ENCODE measurements at regions not wholly inside any gene's neighbourhood (a gene's known extent, or its start where the extent isn't known, plus 50 kb on each side); places are given as distances from the start of the nearest gene placed in this dataset.

DNA sequence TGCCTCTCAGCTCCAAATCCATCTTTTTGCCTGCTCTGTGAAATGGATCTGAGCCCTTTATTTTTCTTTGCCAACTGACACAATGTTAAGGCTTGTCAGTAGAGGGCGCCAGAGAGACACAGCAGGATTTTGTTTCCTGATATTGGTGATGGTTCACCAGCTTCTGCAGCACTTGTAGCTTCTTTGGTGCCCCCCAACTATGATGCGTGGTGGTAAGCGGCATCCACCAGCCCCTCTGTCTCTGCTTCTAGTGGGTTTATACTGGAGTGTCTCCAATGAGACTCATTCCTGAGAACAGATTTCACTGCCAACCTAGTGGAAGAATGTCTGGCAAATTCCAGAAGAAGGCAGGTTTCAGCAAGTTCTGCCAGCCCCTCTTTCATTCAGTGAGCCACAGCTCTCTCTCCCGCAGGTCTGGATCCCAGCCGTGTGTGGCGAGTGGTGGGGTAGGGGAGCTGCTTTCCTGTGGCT is 471.9 kb upstream of the FRG2C start:
- TF ChIP-seq, protein P1, sequence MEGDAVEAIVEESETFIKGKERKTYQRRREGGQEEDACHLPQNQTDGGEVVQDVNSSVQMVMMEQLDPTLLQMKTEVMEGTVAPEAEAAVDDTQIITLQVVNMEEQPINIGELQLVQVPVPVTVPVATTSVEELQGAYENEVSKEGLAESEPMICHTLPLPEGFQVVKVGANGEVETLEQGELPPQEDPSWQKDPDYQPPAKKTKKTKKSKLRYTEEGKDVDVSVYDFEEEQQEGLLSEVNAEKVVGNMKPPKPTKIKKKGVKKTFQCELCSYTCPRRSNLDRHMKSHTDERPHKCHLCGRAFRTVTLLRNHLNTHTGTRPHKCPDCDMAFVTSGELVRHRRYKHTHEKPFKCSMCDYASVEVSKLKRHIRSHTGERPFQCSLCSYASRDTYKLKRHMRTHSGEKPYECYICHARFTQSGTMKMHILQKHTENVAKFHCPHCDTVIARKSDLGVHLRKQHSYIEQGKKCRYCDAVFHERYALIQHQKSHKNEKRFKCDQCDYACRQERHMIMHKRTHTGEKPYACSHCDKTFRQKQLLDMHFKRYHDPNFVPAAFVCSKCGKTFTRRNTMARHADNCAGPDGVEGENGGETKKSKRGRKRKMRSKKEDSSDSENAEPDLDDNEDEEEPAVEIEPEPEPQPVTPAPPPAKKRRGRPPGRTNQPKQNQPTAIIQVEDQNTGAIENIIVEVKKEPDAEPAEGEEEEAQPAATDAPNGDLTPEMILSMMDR (IDR thresholded peaks at IDR 0.05 in 4 of 5, conservative IDR thresholded peaks at IDR 0.05 in 1 of 5): peak; percentile 29 to 64 (median 45)
- no peak for TF ChIP-seq POLR2A (IDR thresholded peaks at IDR 0.05)
